AG04449 (cell line): ENCODE measurements at regions not wholly inside any gene's neighbourhood (a gene's known extent, or its start where the extent isn't known, plus 50 kb on each side); places are given as distances from the start of the nearest gene placed in this dataset.

Experiments used
- CTCF ChIA-PET: fragments of 350-600 bp; formaldehyde crosslinking; extraction: SDS; loops from one replicate; lab custom pipeline; 2021; ENCODE audit warnings: antibody characterized with exemption; lab: Yijun Ruan, JAX
- POLR2A ChIA-PET: fragments of 400-600, 350-600 bp; formaldehyde crosslinking; extraction: SDS; loops from one replicate; lab custom pipeline; 2020; ENCODE audit warnings: antibody characterized with exemption, inconsistent platforms; lab: Yijun Ruan, JAX
- DNase-seq: peaks from one replicate; pipeline ENCODE4 v3.0.0-alpha.2; 2010; ENCODE audit warnings: low read depth, low spot score
- H3K4me3 ChIP-seq: 2 replicates; pipeline ENCODE4 v1.5.1; 2011; ENCODE audit warnings: low read depth, mild to moderate bottlenecking, control low read depth, low read length
- CTCF ChIP-seq: IDR thresholded peaks from one replicate; pipeline ENCODE4 v1.5.1; 2011; ENCODE audit warnings: mild to moderate bottlenecking, moderate library complexity, low read length, control low read depth, inconsistent platforms; ENCODE audit not compliant: insufficient read depth; ENCODE audit errors: missing control alignments

DNA sequence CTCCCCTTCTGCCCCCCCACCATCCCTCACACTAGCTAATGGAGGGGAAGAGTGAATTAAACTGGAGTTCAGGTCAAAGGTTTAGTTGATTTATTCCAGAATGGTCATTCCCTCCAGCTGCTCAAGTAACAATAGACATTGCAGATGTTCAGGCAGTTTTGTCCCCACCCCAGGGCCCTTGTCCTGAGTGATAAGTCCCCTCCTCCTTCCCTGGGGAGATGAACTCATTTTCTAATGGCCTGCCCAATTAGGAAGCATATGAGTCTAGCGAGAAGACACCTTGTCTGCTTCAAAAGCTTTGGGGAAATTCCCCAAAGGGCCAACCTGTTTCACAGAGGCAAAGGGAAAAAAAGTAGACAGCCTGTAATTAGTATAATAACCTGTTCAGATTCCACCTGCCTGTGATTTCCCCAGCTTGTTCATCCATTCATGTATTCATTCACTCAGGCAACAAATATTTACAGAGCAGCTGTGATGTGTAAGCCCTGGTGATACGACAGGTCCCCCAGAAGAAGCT is 165.3 kb downstream of the SHQ1 start:
- no peak for DNase-seq
- TF ChIP-seq CTCF = no peak
- ChIA-PET CTCF (interaction anchor here (1.0 kb wide), 1 partner anchor 17 kb away, joined by 3 read pairs; no protein-coding TSS in a partner anchor), POLR2A (no interaction called here)
- no peak overlapping the region for H3K4me3 ChIP-seq

- CTCF ChIA-PET = no interaction called here
These were observed 166.6 kb downstream of the SHQ1 start for GRCh38 chr3:72681598-72681997.

DNA sequence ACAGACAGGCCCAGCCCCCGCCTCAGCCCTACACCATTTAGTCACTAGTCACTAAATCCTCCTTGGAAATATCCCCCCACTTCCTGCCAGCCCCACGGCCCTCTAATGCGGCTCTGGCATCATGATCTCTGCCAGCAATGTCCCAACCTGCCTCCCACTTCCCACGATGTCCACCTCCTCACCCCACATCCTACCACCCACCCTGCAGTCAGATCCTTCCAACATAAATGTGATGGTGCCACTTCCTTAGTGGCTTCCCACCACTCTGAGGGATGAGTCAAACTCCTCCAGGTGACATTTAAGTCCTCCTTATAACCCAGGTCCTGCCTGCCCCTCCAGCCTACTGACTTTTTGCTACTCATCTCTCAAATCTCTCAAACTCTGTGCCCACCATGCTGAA is 167.5 kb downstream of the SHQ1 start:
- ChIA-PET POLR2A (no interaction called here), CTCF (no interaction called here)
- DNase-seq = no peak
- no peak overlapping the region for H3K4me3 ChIP-seq
- TF ChIP-seq CTCF = no peak

More at GRCh38 chr3:72681598-72681997, 166.6 kb downstream of the SHQ1 start:
- POLR2A ChIA-PET = no interaction called here
- no peak overlapping the region for H3K4me3 ChIP-seq
- DNase-seq = no peak
- no peak for TF ChIP-seq CTCF

GRCh38 chr3:72679540-72680198 is 168.6 kb downstream of the SHQ1 start:
- ChIA-PET CTCF (no interaction called here), POLR2A (no interaction called here)
- no peak for TF ChIP-seq CTCF
- no peak for DNase-seq
- no peak overlapping the region for H3K4me3 ChIP-seq

- H3K4me3 ChIP-seq = no peak overlapping the region
- ChIA-PET CTCF (no interaction called here), POLR2A (no interaction called here)
- no peak for DNase-seq
- TF ChIP-seq CTCF = no peak
These were observed 169.4 kb downstream of the SHQ1 start for GRCh38 chr3:72678867-72679266.

DNA sequence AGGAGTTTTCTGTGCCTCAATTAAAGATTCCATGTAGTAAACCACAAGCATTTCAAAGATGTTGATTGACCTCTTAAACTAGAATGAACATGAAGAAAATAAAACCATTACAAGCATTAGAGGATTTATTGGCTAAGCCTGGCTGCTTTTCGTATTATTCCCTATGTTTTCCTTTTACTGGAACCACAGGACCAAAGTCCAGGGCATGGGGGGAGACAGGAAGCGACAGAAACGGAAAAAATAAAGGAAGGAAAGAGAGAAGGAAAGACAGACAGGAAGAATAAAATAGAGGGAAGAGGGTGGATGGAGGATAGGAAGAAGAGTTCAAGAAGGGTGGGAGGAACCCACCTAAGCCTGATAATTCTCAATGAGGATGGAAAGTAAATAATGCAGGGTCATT is 169.9 kb downstream of the SHQ1 start:
- CTCF ChIA-PET = no interaction called here
- H3K4me3 ChIP-seq = no peak overlapping the region

More for the DNA sequence above, 169.9 kb downstream of the SHQ1 start:
- DNase-seq = no peak
- POLR2A ChIA-PET = no interaction called here
- no peak for TF ChIP-seq CTCF
